Left ventricle myocardium inferior (tissue), 1 donor: ENCODE measurements at regions not wholly inside any gene's neighbourhood (a gene's known extent, or its start where the extent isn't known, plus 50 kb on each side); places are given as distances from the start of the nearest gene placed in this dataset.

ENCODE experiments used
- DNase-seq: peaks from one replicate; pipeline ENCODE4 v3.0.0-alpha.2; 2020
- H3K27ac ChIP-seq: fragments of 200-600 bp; replicated peaks from 2 replicates; pipeline ENCODE4 v1.8.0; 2021
- H3K27me3 ChIP-seq: fragments of 200-600 bp; 2 replicates; pipeline ENCODE4 v1.8.0; 2021; ENCODE audit warnings: low read depth
- H3K36me3 ChIP-seq: fragments of 200-600 bp; 2 replicates; pipeline ENCODE4 v1.8.0; 2021
- H3K4me1 ChIP-seq: fragments of 200-600 bp; 2 replicates; pipeline ENCODE4 v1.8.0; 2021
- H3K4me3 ChIP-seq: fragments of 200-600 bp; 2 replicates; pipeline ENCODE4 v1.8.0; 2021; ENCODE audit warnings: mild to moderate bottlenecking, moderate library complexity
- H3K9me3 ChIP-seq: fragments of 200-600 bp; replicated peaks from 2 replicates; pipeline ENCODE4 v1.8.0; 2021
- CTCF ChIP-seq: fragments of 200-600 bp; IDR thresholded peaks from 2 replicates; pipeline ENCODE4 v1.8.0; 2021; ENCODE audit warnings: antibody characterized with exemption, mild to moderate bottlenecking, borderline replicate concordance
- intact Hi-C: fragments of 100-400 bp; cut with micrococcal nuclease; formaldehyde crosslinking; loops from one replicate; pipeline ENCODE4 v1.11.0; 2022
- donor health status: DM: no; HTN: yes; CAD: no; lungs with severe emphysema.

- no peak for TF ChIP-seq CTCF
- Histone ChIP-seq H3K9me3 (no peaks in the 10 kb centered on the region), H3K27me3 (no peaks in the 10 kb centered on the region), H3K4me1 (peaks cover 42% of the 10 kb centered on the region), H3K4me3 (no peak overlapping the region), H3K27ac (no peak overlapping the region), H3K36me3 (no peaks in the 10 kb centered on the region)
- no peak for DNase-seq
- intact Hi-C loops, result loop anchor here (10.0 kb wide), 1 partner anchor 508 kb away; no protein-coding TSS in a partner anchor
Observed at GRCh38 chr13:73956795-73957408, 177.3 kb downstream of the KLF12 start.

GRCh38 chr13:73955977-73956500 is 178.2 kb downstream of the KLF12 start:
- H3K27ac ChIP-seq, result peak overlapping the region; percentile 1
- no peak for DNase-seq
- no peaks in the 10 kb centered on the region for H3K27me3 ChIP-seq
- H3K4me3 ChIP-seq, result no peak overlapping the region
- no peaks in the 10 kb centered on the region for H3K36me3 ChIP-seq
- H3K4me1 ChIP-seq, result peaks cover 36% of the 10 kb centered on the region
- no peak for TF ChIP-seq CTCF
- intact Hi-C loops, result loop anchor here (10.0 kb wide), 1 partner anchor 509 kb away; no protein-coding TSS in a partner anchor
- no peaks in the 10 kb centered on the region for H3K9me3 ChIP-seq

GRCh38 chr13:73954808-73955207 is 179.4 kb downstream of the KLF12 start:
- Histone ChIP-seq H3K9me3 (no peaks in the 10 kb centered on the region), H3K27ac (no peak overlapping the region), H3K4me1 (peaks cover 32% of the 10 kb centered on the region), H3K36me3 (no peaks in the 10 kb centered on the region), H3K4me3 (no peak overlapping the region), H3K27me3 (no peaks in the 10 kb centered on the region)
- no peak for TF ChIP-seq CTCF
- intact Hi-C loops, result loop anchor here (10.0 kb wide), 1 partner anchor 510 kb away; no protein-coding TSS in a partner anchor
- no peak for DNase-seq

DNA sequence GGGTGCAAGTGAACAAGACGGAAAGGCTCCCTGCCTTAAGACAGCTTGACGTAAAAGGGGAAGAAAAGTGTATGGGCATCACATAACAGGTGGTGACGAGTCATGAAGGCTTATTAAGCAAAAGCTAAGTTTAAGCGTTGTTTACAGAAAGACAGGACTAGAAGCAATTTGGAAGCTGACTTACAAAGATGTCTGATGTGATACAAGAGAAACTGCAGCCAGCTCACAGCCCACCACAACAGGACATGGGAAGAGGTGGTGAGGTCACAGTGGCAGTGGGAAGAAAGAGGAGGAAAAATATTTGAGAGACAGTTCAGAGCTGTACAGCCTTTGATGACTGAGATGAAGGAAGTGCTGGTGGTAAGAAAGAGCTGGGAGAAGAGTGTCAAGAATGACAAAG is 181.6 kb downstream of the KLF12 start:
- H3K36me3 ChIP-seq, result no peaks in the 10 kb centered on the region
- no peaks in the 10 kb centered on the region for H3K9me3 ChIP-seq
- no peak for DNase-seq
- TF ChIP-seq CTCF, result no peak
- peaks cover 35% of the 10 kb centered on the region for H3K4me1 ChIP-seq
- H3K27me3 ChIP-seq, result no peaks in the 10 kb centered on the region
- H3K27ac ChIP-seq, result no peak overlapping the region
- intact Hi-C loops, result loop anchor here (10.0 kb wide), 1 partner anchor 512 kb away; no protein-coding TSS in a partner anchor
- H3K4me3 ChIP-seq, result no peak overlapping the region

DNA sequence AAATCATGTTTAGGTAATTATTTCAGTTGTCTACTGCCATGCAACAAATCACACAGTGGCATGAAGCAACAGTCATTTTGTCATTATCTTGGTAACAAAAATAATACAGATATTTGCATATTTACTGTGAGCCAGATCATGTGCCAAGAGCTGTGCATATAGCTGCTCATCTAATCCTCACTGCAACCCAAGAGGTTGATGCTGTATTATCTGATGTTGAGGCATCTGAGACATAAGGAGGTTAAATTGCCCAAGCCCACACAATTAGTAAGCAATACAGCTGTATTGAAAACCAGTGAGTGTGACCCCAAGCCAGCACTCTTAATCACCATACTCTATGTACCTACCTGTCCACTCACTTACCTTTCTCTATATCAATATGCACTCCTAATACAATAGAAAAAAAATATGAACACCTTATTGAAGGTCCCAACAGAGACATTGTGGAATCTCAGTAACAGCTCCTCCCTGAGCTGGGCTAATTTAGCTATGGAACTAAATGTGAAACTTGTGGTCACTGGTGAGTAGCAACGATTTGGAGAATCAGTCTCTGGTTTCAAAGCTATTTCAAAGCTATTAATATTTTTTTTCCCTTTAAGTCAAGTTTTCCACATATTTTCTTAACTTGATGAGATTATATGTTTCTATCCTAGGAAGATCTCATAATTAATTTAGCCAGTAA is 185.2 kb downstream of the KLF12 start:
- Histone ChIP-seq H3K27me3 (no peaks in the 10 kb centered on the region), H3K4me3 (no peak overlapping the region), H3K27ac (no peak overlapping the region), H3K4me1 (peaks cover 35% of the 10 kb centered on the region), H3K36me3 (no peaks in the 10 kb centered on the region), H3K9me3 (no peaks in the 10 kb centered on the region)
- TF ChIP-seq CTCF, result no peak
- intact Hi-C loops, result no loop called here
- no peak for DNase-seq
